ENCODE measurements at regions not wholly inside any gene's neighbourhood (a gene's known extent, or its start where the extent isn't known, plus 50 kb on each side); places are given as distances from the start of the nearest gene placed in this dataset.

DNA sequence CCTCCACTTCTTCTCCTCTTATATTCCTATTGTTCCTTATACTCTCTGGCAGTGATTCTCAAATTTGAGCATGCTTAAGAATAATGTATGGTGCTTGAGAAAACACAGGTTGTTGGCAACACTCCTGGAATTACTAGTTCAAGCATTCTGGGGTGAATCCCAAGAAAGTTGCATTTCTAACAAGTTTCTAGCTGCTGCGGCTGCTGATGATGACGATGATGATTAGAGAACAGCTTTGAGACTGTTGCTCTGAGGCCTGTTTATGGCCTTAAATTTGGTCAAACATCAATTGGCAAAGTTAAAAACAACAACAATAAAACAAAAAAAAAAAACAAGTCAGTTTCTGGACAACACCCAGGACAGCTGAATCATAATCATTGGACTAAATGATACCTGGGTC, 961.9 kb downstream of the CDH11 start:
- Histone ChIP-seq H2AFZ (ENCODE audit: control insufficient read depth, low read length) (no peak overlapping the region), H4K20me1 (ENCODE audit: control insufficient read depth, extremely low read depth, insufficient read depth, low read length) (no peaks in the 10 kb centered on the region), H3K4me3 (ENCODE audit: control insufficient read depth in 2 of 3, extremely low read depth in 1 of 3, insufficient read depth in 2 of 3, low read depth in 1 of 3, low read length in 3 of 3) (no peak overlapping the region), H3K4me2 (ENCODE audit: control insufficient read depth, extremely low read depth, insufficient read depth, low read depth, low read length) (no peak overlapping the region), H3K9me3 (ENCODE audit: control insufficient read depth, low read depth, low read length) (no peaks in the 10 kb centered on the region), H3K9me1 (ENCODE audit: control insufficient read depth, extremely low read depth, insufficient read depth, low read length) (no peaks in the 10 kb centered on the region), H3K36me3 (ENCODE audit: control insufficient read depth in 2 of 2, extremely low read depth in 1 of 2, insufficient read depth in 2 of 2, low read length in 2 of 2) (no peaks in the 10 kb centered on the region), H3K9ac (ENCODE audit: control insufficient read depth, extremely low read depth, insufficient read depth, low read length) (no peak overlapping the region), H3K27ac (ENCODE audit: control insufficient read depth, insufficient read depth, low read length) (no peak overlapping the region), H3K27me3 (ENCODE audit: control insufficient read depth, extremely low read depth, insufficient read depth, low read length) (no peaks in the 10 kb centered on the region), H3K79me2 (ENCODE audit: control insufficient read depth, insufficient read depth, low read length) (no peaks in the 10 kb centered on the region), H3K4me1 (ENCODE audit: control insufficient read depth, extremely low read depth, insufficient read depth, low read length) (peaks cover 9% of the 10 kb centered on the region)
- no peak for TF ChIP-seq EZH2 (IDR thresholded peaks at IDR 0.05; ENCODE audit: low read length)
- TF ChIP-seq, protein P1, sequence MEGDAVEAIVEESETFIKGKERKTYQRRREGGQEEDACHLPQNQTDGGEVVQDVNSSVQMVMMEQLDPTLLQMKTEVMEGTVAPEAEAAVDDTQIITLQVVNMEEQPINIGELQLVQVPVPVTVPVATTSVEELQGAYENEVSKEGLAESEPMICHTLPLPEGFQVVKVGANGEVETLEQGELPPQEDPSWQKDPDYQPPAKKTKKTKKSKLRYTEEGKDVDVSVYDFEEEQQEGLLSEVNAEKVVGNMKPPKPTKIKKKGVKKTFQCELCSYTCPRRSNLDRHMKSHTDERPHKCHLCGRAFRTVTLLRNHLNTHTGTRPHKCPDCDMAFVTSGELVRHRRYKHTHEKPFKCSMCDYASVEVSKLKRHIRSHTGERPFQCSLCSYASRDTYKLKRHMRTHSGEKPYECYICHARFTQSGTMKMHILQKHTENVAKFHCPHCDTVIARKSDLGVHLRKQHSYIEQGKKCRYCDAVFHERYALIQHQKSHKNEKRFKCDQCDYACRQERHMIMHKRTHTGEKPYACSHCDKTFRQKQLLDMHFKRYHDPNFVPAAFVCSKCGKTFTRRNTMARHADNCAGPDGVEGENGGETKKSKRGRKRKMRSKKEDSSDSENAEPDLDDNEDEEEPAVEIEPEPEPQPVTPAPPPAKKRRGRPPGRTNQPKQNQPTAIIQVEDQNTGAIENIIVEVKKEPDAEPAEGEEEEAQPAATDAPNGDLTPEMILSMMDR (optimal IDR thresholded peaks at IDR 0.05 in 1 of 3, IDR thresholded peaks at IDR 0.05 in 1 of 3, conservative IDR thresholded peaks at IDR 0.05 in 1 of 3; ENCODE audit: extremely low read depth in 1 of 3, insufficient read depth in 2 of 3, low read length in 3 of 3) = no peak
- dilution Hi-C loops (cut with MboI; ENCODE audit: extremely low pct_ligation_motif_present, low sequenced_read_pairs) = no loop called here
- DNase-seq (ENCODE audit: low read depth, low spot score) = no peak
- FAIRE-seq = no peak

DNA sequence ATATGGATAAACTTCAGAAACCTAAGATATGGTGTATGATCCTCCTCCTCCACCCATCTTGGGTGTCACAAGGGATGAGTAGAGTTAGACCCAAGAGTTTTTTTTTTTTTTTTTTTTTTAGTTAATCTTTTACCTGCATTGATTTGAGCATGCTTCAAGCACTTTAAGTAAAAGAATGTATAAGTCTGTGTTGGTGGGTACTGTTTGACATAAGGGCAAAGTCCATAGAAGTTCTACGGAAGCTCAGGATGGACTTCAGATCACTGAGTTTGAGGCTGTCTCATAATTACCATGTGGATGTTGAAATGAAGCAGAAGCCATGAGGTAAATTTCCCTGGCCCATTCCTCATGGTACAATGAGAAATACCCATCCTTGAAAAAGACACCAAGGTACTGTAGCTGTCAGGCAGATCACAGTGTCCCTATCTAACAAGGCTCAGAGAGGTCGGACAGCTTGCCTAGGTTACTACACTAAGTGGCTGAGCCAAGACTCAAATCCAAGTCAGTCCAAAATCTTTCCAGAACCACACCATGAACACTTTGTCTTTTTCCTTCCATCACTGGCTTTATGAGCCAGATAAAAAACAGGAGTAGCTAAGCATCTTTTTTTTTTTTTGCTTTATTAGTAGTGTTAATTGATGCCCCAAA, 962.8 kb downstream of the CDH11 start:
- no peak for FAIRE-seq
- no peak overlapping the region for H3K9ac ChIP-seq (ENCODE audit: control insufficient read depth, extremely low read depth, insufficient read depth, low read length)
- no peaks in the 10 kb centered on the region for H3K79me2 ChIP-seq (ENCODE audit: control insufficient read depth, insufficient read depth, low read length)
- H3K27ac ChIP-seq (ENCODE audit: control insufficient read depth, insufficient read depth, low read length) = no peak overlapping the region
- dilution Hi-C loops (cut with MboI; ENCODE audit: extremely low pct_ligation_motif_present, low sequenced_read_pairs) = no loop called here
- H3K4me3 ChIP-seq (ENCODE audit: control insufficient read depth in 2 of 3, extremely low read depth in 1 of 3, insufficient read depth in 2 of 3, low read depth in 1 of 3, low read length in 3 of 3) = no peak overlapping the region
- peaks cover 9% of the 10 kb centered on the region for H3K4me1 ChIP-seq (ENCODE audit: control insufficient read depth, extremely low read depth, insufficient read depth, low read length)
- TF ChIP-seq, protein P1 (optimal IDR thresholded peaks at IDR 0.05 in 1 of 3, IDR thresholded peaks at IDR 0.05 in 1 of 3, conservative IDR thresholded peaks at IDR 0.05 in 1 of 3; ENCODE audit: extremely low read depth in 1 of 3, insufficient read depth in 2 of 3, low read length in 3 of 3) = no peak
- TF ChIP-seq EZH2 (IDR thresholded peaks at IDR 0.05; ENCODE audit: low read length) = no peak
- no peaks in the 10 kb centered on the region for H4K20me1 ChIP-seq (ENCODE audit: control insufficient read depth, extremely low read depth, insufficient read depth, low read length)
- H3K9me3 ChIP-seq (ENCODE audit: control insufficient read depth, low read depth, low read length) = no peaks in the 10 kb centered on the region
- no peaks in the 10 kb centered on the region for H3K27me3 ChIP-seq (ENCODE audit: control insufficient read depth, extremely low read depth, insufficient read depth, low read length)
- H3K36me3 ChIP-seq (ENCODE audit: control insufficient read depth in 2 of 2, extremely low read depth in 1 of 2, insufficient read depth in 2 of 2, low read length in 2 of 2) = no peaks in the 10 kb centered on the region
- DNase-seq (ENCODE audit: low read depth, low spot score) = no peak
- no peak overlapping the region for H3K4me2 ChIP-seq (ENCODE audit: control insufficient read depth, extremely low read depth, insufficient read depth, low read depth, low read length)
- no peaks in the 10 kb centered on the region for H3K9me1 ChIP-seq (ENCODE audit: control insufficient read depth, extremely low read depth, insufficient read depth, low read length)
- H2AFZ ChIP-seq (ENCODE audit: control insufficient read depth, low read length) = no peak overlapping the region

Data from keratinocyte (primary cell).